ENCODE measurements at regions not wholly inside any gene's neighbourhood (a gene's known extent, or its start where the extent isn't known, plus 50 kb on each side); places are given as distances from the start of the nearest gene placed in this dataset.

DNA sequence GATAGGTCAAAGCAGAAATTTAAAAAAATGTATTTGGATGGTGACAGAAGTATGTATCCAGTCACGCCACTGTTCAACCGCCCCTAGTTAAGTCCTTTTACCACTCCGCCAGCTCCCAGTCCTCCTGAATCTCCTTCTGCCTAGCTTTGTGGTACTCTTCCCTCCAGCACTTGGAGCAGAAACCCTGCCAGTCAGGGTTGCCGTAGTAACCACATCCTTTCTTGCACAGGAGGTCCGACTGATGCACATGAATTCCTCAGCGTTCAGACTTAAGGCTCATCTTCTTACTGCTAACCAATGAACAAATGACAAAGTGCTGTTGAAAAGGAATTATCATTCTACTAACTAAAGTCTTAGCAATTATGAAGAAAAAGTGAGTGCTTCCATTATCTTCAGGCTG, 175.3 kb upstream of the KCTD7 start:
- TF ChIP-seq CTCF (IDR thresholded peaks at IDR 0.05) = no peak
- no peak for TF ChIP-seq POLR2A (IDR thresholded peaks at IDR 0.05)
